ENCODE measurements at regions not wholly inside any gene's neighbourhood (a gene's known extent, or its start where the extent isn't known, plus 50 kb on each side); places are given as distances from the start of the nearest gene placed in this dataset.

- no peak for DNase-seq (ENCODE audit: low read depth)
These were observed 149.3 kb upstream of the CCN2 start for GRCh38 chr6:132100388-132100990.

DNA sequence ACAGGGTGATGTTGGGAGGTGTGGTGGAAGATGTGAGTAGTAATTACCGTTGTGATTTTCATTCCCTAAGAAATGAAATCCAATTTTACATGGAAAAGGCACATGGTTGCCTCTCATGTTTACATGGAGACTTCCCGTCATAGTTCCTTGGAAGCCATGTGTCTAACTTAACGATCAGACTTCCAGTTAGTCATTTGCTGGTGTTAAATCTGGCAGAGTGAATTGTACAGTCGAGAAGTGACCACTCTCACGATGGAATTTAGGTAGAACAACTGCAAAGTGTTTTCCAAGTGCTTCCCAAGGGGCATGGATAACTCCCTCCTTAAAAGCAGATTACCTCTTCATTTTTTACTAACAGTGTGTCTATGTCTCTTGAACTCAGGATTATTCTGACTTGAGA is 145.8 kb upstream of the CCN2 start:
- no peak for DNase-seq (ENCODE audit: low read depth)

DNA sequence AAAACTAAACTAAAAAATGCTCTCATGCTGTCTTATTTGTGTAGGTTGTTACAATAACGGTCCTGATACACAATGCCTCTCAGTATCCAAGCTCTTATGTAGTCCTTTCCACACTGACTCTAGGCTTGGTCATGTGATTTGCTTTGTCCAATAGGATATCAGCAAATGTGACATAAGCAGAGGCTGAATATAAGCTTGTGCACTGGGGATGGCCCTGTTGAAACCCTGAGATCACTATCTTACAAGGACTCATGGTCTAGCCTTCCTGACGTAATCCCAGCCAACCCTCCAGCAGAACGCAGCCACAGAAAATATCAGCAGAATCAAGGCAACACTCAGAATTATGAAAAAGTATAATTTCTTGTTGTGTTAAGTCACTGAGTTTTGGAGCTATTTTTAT is 145.1 kb upstream of the CCN2 start:
- DNase-seq (ENCODE audit: low read depth) = no peak

GRCh38 chr6:132089173-132089572 is 138.0 kb upstream of the CCN2 start:
- DNase-seq (ENCODE audit: low read depth) = no peak

GRCh38 chr6:132088150-132088549 is 137.0 kb upstream of the CCN2 start:
- DNase-seq (ENCODE audit: low read depth) = no peak

DNA sequence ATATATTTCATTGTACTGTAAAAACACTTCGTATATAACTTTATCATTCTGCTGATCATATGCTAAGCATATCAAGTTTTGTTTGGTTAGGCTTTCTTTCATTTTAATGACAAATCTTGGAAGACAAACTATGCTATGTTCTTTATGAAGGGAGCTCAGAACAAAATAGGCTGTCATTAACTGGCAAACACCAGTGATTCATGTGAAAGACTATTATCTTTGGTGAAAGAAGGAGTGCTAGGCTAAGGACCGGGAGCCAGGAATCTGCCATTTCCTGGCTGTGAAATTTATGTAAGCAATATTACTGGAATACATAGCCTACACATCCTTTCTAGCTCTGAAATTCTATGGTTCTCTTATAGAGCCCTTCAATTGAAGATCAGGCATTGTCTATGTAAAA is 136.2 kb upstream of the CCN2 start:
- peak; percentile 29 for DNase-seq (ENCODE audit: low read depth)

DNA sequence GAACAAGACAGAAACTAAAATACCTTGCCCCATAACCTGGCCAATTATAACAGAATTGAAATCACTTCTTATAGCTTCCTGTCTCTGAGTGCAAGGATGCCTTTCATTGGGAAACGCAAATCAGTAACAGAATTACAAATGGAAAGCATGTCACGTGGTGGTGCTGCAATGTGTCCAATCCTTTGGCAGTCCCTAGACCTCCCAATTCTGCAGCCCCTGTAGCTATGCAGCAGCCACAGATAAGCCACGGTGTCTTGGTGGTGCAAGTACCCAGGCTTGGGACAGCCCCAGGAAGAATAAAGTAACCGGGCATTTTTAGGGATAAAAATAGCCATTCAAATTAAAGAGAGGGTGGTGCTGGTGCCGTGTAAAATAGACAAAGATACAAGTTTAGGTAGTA is 134.6 kb upstream of the CCN2 start:
- peak; percentile 35 for DNase-seq (ENCODE audit: low read depth)

DNA sequence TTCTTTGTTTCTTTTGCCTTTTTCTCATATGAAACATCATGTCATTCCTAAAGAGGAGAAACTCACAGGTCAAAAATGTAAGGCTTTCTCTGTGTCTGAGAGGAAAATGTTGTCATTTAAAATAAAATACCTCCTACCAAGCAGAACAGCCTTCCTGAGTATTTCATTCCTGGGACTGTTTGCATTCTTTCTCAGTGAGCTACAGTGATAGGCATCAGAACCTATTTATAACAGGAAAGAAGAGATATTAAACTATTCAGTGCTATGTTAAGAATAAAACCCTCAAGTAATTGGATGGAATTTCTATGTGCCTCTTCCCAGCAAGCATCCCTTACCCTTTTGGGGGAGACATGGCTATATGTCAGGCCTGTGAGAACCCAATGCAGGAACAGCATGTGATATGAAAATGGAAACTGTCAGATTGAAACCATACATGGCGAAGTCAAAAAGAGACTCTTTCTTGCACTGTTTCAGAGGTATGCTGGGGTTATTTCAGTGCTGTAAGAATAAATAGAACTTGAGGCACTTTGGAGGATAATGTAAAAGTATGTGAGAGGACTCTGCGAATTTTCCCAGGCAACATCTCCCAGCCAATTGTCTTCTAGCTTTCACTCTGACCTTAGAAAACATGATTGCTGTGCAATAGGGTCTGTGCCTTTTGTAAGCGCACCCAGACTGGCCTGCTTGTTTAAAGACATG is 133.8 kb upstream of the CCN2 start:
- DNase-seq (ENCODE audit: low read depth) = peak; percentile 82

GRCh38 chr6:132082421-132082820 is 131.2 kb upstream of the CCN2 start:
- no peak for DNase-seq (ENCODE audit: low read depth)

- no peak for DNase-seq (ENCODE audit: low read depth)
These were observed 130.2 kb upstream of the CCN2 start for GRCh38 chr6:132081338-132081737.

GRCh38 chr6:132079286-132079685 is 128.1 kb upstream of the CCN2 start:
- DNase-seq (ENCODE audit: low read depth) = no peak

- no peak for DNase-seq (ENCODE audit: low read depth)
These were observed 125.3 kb upstream of the CCN2 start for GRCh38 chr6:132076452-132076851.

DNA sequence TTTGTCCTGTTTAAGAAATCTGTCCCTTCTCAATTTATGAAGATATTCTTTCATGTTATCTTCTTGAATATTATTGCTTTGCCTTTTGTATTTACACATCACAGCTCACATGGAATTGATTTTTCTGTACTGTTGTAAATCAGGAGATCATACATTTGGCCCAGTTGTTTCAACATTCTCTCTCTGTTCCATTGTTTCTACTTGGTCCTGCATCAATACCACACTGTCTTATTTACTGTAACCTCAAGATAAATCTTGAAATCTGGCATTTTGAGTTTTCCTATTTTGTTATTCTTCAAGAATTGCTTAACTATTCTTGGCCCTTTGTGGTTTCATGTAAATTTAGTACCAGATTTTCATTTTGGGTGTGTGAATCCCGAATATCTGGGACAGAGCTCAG is 121.7 kb upstream of the CCN2 start:
- no peak for DNase-seq (ENCODE audit: low read depth)

DNA sequence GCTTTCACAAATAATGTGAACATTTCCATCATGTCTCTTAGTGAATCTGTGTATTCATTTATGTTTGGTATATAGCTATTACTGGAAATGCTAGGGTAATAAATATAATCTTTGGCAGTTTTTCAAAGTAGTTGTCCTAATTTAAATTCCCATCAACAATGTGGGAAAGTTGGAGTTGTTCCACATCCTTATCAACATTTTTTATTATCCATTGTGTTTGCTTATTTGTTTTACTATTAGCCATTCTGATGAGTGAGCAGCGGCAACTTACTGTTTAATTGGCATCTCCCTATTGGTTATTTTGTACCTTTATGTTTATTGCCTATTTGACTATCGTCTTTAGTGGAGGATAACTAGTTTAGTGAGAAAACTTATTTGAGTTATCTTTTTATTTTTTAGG is 121.1 kb upstream of the CCN2 start:
- DNase-seq (ENCODE audit: low read depth) = no peak

DNA sequence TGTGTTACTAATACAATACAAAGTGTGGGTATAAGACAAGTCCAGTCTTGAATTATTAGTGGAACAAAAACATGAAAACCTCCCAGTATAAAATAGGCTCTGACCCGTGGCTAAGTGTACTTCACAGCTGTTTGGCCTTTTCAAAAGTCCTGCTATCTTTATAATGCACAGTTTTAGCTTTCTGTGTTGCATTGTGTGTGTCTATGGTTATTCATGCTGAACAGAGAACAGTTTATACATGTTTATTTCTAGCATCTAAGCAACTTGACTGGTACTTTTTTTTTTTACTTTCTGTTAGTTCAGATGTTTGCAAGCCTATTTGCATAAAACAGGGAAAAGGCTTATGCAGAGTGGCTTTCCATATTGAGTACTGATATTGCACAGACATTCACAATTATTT is 119.2 kb upstream of the CCN2 start:
- no peak for DNase-seq (ENCODE audit: low read depth)

- no peak for DNase-seq (ENCODE audit: low read depth)
These were observed 117.6 kb upstream of the CCN2 start for GRCh38 chr6:132068766-132069165.

GRCh38 chr6:132067286-132067685 is 116.1 kb upstream of the CCN2 start:
- DNase-seq (ENCODE audit: low read depth) = no peak

DNA sequence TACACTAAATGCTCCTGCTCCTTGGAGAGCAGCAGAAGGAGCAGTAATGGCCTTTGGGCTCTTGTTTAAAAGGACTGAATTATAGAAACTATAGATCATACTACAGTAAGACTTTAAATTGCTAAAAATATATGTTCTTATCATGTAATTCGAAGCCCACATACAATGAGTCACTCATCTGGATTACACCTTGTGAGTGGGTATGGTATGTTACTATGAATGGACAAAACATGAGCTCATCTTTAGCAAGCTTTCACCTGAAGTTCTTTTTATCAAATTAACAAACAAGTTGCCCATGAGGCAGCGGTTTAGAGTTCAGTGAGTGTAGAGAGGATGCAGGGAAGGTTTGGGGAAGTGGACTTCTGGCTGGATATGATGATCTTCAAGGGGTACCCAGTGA is 114.4 kb upstream of the CCN2 start:
- peak; percentile 15 for DNase-seq (ENCODE audit: low read depth)

- DNase-seq (ENCODE audit: low read depth) = peak; percentile 82
These were observed 112.6 kb upstream of the CCN2 start for GRCh38 chr6:132063738-132064137.

- DNase-seq (ENCODE audit: low read depth) = no peak
These were observed 112.0 kb upstream of the CCN2 start for GRCh38 chr6:132063204-132063603.

- no peak for DNase-seq (ENCODE audit: low read depth)
These were observed 111.5 kb upstream of the CCN2 start for GRCh38 chr6:132062626-132063025.

- no peak for DNase-seq (ENCODE audit: low read depth)
These were observed 110.2 kb upstream of the CCN2 start for GRCh38 chr6:132061381-132061780.

DNA sequence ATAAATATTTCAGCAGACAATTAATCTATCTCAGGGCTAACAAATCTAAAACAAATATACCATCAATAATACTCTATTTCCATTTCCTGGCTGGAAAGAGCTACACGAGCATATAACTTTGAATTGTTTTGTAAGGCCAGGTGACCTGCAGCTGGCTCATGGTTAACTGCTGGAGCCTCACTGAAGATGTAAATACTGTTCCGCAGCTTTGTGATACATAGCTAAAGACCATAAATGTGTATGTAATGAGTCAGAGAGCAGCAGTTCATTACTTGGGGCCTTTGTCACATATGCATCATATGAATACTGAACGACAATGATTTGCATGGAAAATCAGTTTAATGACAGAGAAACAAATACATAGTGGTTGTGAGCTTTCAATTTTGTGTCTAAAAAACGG is 109.4 kb upstream of the CCN2 start:
- DNase-seq (ENCODE audit: low read depth) = peak; percentile 73

DNA sequence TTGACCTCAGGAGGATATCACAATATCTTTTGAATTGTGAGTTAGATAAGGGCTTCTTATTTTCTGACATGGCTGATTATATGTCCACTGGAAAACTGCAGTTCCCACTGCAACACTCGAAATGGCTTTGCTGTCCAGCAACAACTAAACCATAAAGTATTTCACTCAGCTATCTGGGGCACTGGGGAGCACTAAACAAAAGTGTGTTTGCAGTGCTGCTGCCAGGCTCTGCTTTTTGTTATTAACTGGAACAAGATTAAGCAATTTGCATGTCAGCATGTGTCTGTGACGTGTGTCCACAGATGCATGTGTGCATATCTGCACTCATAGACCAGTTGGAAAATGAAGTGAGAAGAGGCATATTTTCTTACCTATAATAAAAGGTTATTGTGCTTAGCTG is 107.8 kb upstream of the CCN2 start:
- DNase-seq (ENCODE audit: low read depth) = no peak
